ENCODE measurements at regions not wholly inside any gene's neighbourhood (a gene's known extent, or its start where the extent isn't known, plus 50 kb on each side); places are given as distances from the start of the nearest gene placed in this dataset.
"Not testable (repeated sequence)": the region's sequence is repeated elsewhere in the genome, so short reads cannot be mapped to it uniquely, and the experiment has no call there.

- peak in 1 of 2 donors; percentile 0 for DNase-seq
These were observed 660.3 kb upstream of the PITX2 start for GRCh38 chr4:111283066-111283677.

GRCh38 chr4:111296466-111296865, 673.6 kb upstream of the PITX2 start:
- no peak for DNase-seq

GRCh38 chr4:111303806-111304205, 680.9 kb upstream of the PITX2 start:
- no peak for DNase-seq

- DNase-seq, result no peak
These were observed 700.6 kb upstream of the PITX2 start for GRCh38 chr4:111323496-111323895.

- DNase-seq, result no peak
These were observed 701.0 kb upstream of the PITX2 start for GRCh38 chr4:111323916-111324315.

GRCh38 chr4:111326450-111326849, 703.6 kb upstream of the PITX2 start:
- DNase-seq, result no peak

GRCh38 chr4:111330786-111331185, 707.9 kb upstream of the PITX2 start:
- no peak for DNase-seq

GRCh38 chr4:111334361-111334760, 711.5 kb upstream of the PITX2 start:
- DNase-seq, result no peak

GRCh38 chr4:111337186-111337876, 714.5 kb upstream of the PITX2 start:
- DNase-seq, result not testable (repeated sequence)

- no peak for DNase-seq
These were observed 736.7 kb upstream of the PITX2 start for GRCh38 chr4:111359602-111360001.

GRCh38 chr4:111360906-111361305, 738.0 kb upstream of the PITX2 start:
- no peak for DNase-seq

- DNase-seq, result no peak
These were observed 740.1 kb upstream of the PITX2 start for GRCh38 chr4:111362941-111363361.

- DNase-seq, result not testable (repeated sequence)
These were observed 755.0 kb upstream of the PITX2 start for GRCh38 chr4:111377880-111378279.

GRCh38 chr4:111388561-111388960, 756.7 kb upstream of the FAM241A start:
- DNase-seq, result no peak

- no peak for DNase-seq
These were observed 753.4 kb upstream of the FAM241A start for GRCh38 chr4:111391829-111392228.

- DNase-seq, result no peak
These were observed 751.5 kb upstream of the FAM241A start for GRCh38 chr4:111393781-111394180.

GRCh38 chr4:111398906-111399330, 746.3 kb upstream of the FAM241A start:
- no peak for DNase-seq

- DNase-seq, result no peak
These were observed 745.6 kb upstream of the FAM241A start for GRCh38 chr4:111399623-111400022.

GRCh38 chr4:111400741-111401140, 744.5 kb upstream of the FAM241A start:
- DNase-seq, result no peak

- DNase-seq, result no peak
These were observed 740.6 kb upstream of the FAM241A start for GRCh38 chr4:111404673-111405072.

- no peak for DNase-seq
These were observed 739.3 kb upstream of the FAM241A start for GRCh38 chr4:111405989-111406388.

GRCh38 chr4:111410571-111410970, 734.7 kb upstream of the FAM241A start:
- DNase-seq, result no peak

GRCh38 chr4:111417521-111417920, 727.7 kb upstream of the FAM241A start:
- DNase-seq, result no peak

- no peak for DNase-seq
These were observed 711.8 kb upstream of the FAM241A start for GRCh38 chr4:111433441-111433840.

GRCh38 chr4:111434586-111434985, 710.7 kb upstream of the FAM241A start:
- DNase-seq, result no peak
